HL-60 (cell line): ENCODE measurements at regions not wholly inside any gene's neighbourhood (a gene's known extent, or its start where the extent isn't known, plus 50 kb on each side); places are given as distances from the start of the nearest gene placed in this dataset.

ENCODE experiments used
- GABPA ChIP-seq: IDR thresholded peaks from 2 replicates; pipeline ENCODE4 v1.6.1; 2012; ENCODE audit warnings: low read depth
- POLR2AphosphoS5 ChIP-seq: IDR thresholded peaks from 2 replicates; pipeline ENCODE4 v1.6.1; 2012; ENCODE audit warnings: low read depth
- REST ChIP-seq: IDR thresholded peaks from 2 replicates; pipeline ENCODE4 v1.6.1; 2012; ENCODE audit warnings: low read depth; ENCODE audit not compliant: insufficient replicate concordance
- SPI1 ChIP-seq: IDR thresholded peaks from 2 replicates; pipeline ENCODE4 v1.6.1; 2012; ENCODE audit warnings: low read depth, mild to moderate bottlenecking, borderline replicate concordance
- TF ChIP-seq, protein P1 (sequence below): IDR thresholded peaks from one replicate; pipeline ENCODE4 v1.5.1; 2011; ENCODE audit warnings: low read length, control low read depth, inconsistent platforms; ENCODE audit not compliant: insufficient read depth

GRCh38 chr11:23166376-23166775 lies 306.1 kb upstream of the CCDC179 start:
- TF ChIP-seq, protein P1, sequence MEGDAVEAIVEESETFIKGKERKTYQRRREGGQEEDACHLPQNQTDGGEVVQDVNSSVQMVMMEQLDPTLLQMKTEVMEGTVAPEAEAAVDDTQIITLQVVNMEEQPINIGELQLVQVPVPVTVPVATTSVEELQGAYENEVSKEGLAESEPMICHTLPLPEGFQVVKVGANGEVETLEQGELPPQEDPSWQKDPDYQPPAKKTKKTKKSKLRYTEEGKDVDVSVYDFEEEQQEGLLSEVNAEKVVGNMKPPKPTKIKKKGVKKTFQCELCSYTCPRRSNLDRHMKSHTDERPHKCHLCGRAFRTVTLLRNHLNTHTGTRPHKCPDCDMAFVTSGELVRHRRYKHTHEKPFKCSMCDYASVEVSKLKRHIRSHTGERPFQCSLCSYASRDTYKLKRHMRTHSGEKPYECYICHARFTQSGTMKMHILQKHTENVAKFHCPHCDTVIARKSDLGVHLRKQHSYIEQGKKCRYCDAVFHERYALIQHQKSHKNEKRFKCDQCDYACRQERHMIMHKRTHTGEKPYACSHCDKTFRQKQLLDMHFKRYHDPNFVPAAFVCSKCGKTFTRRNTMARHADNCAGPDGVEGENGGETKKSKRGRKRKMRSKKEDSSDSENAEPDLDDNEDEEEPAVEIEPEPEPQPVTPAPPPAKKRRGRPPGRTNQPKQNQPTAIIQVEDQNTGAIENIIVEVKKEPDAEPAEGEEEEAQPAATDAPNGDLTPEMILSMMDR: no peak
- no peak for TF ChIP-seq POLR2AphosphoS5
- no peak for TF ChIP-seq SPI1
- no peak for TF ChIP-seq GABPA
- TF ChIP-seq REST: no peak
